ENCODE measurements at regions not wholly inside any gene's neighbourhood (a gene's known extent, or its start where the extent isn't known, plus 50 kb on each side); places are given as distances from the start of the nearest gene placed in this dataset.

DNA sequence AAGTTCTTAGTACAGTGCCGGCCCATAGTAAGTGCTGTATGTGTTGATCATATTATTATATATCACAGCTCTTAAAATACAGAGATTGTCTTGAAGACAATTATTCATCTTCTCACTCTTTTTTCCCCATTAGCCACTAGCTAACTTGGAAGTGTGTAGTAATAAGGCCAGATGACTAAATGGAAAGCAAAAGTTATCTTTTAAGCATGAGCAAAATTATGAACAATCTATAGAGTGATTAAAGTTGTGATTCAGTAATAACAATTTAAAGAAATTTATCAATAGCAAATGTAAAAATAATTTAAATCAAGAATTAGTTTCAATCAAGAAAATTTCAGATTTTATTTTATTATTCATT lies 630.9 kb upstream of the TBL1XR1 start:
- no peak overlapping the region for H2AFZ ChIP-seq (ENCODE audit: low read depth, low read length)
- no peaks in the 10 kb centered on the region for H3K79me2 ChIP-seq (replicated peaks; ENCODE audit: insufficient read depth, low read length)
- H3K36me3 ChIP-seq (ENCODE audit: insufficient read depth, low read length) = no peaks in the 10 kb centered on the region
- no peak overlapping the region for H3K9ac ChIP-seq (ENCODE audit: low read length)
- H3K4me2 ChIP-seq (ENCODE audit: low read length) = no peak overlapping the region
- H3K27me3 ChIP-seq (ENCODE audit: insufficient read depth, low read depth, low read length) = no peaks in the 10 kb centered on the region
- no peaks in the 10 kb centered on the region for H4K20me1 ChIP-seq (ENCODE audit: insufficient read depth)
- H3K4me3 ChIP-seq (ENCODE audit: low read length) = no peak overlapping the region
- H3F3A ChIP-seq (ENCODE audit: insufficient read depth, low read length, poor library complexity, severe bottlenecking) = no peaks in the 10 kb centered on the region
- no peaks in the 10 kb centered on the region for H3K9me2 ChIP-seq (ENCODE audit: insufficient read depth, low read length)
- TF ChIP-seq TAF1 (IDR thresholded peaks at IDR 0.05; ENCODE audit: low read depth) (no peak), EZH2 (IDR thresholded peaks at IDR 0.05; ENCODE audit: borderline replicate concordance, insufficient read depth, low read length, poor library complexity, severe bottlenecking) (no peak), MXI1 (conservative IDR thresholded peaks at IDR 0.05; ENCODE audit: poor library complexity, severe bottlenecking) (no peak), SMC3 (conservative IDR thresholded peaks at IDR 0.05; ENCODE audit: poor library complexity) (no peak), POLR2AphosphoS5 (IDR thresholded peaks at IDR 0.05) (no peak), EP300 (conservative IDR thresholded peaks at IDR 0.05; ENCODE audit: poor library complexity, severe bottlenecking) (no peak), RAD21 (conservative IDR thresholded peaks at IDR 0.05) (no peak)
- TF ChIP-seq, protein P1, sequence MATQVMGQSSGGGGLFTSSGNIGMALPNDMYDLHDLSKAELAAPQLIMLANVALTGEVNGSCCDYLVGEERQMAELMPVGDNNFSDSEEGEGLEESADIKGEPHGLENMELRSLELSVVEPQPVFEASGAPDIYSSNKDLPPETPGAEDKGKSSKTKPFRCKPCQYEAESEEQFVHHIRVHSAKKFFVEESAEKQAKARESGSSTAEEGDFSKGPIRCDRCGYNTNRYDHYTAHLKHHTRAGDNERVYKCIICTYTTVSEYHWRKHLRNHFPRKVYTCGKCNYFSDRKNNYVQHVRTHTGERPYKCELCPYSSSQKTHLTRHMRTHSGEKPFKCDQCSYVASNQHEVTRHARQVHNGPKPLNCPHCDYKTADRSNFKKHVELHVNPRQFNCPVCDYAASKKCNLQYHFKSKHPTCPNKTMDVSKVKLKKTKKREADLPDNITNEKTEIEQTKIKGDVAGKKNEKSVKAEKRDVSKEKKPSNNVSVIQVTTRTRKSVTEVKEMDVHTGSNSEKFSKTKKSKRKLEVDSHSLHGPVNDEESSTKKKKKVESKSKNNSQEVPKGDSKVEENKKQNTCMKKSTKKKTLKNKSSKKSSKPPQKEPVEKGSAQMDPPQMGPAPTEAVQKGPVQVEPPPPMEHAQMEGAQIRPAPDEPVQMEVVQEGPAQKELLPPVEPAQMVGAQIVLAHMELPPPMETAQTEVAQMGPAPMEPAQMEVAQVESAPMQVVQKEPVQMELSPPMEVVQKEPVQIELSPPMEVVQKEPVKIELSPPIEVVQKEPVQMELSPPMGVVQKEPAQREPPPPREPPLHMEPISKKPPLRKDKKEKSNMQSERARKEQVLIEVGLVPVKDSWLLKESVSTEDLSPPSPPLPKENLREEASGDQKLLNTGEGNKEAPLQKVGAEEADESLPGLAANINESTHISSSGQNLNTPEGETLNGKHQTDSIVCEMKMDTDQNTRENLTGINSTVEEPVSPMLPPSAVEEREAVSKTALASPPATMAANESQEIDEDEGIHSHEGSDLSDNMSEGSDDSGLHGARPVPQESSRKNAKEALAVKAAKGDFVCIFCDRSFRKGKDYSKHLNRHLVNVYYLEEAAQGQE (IDR thresholded peaks at IDR 0.05; ENCODE audit: borderline replicate concordance) = no peak
- TF ChIP-seq, protein P2, sequence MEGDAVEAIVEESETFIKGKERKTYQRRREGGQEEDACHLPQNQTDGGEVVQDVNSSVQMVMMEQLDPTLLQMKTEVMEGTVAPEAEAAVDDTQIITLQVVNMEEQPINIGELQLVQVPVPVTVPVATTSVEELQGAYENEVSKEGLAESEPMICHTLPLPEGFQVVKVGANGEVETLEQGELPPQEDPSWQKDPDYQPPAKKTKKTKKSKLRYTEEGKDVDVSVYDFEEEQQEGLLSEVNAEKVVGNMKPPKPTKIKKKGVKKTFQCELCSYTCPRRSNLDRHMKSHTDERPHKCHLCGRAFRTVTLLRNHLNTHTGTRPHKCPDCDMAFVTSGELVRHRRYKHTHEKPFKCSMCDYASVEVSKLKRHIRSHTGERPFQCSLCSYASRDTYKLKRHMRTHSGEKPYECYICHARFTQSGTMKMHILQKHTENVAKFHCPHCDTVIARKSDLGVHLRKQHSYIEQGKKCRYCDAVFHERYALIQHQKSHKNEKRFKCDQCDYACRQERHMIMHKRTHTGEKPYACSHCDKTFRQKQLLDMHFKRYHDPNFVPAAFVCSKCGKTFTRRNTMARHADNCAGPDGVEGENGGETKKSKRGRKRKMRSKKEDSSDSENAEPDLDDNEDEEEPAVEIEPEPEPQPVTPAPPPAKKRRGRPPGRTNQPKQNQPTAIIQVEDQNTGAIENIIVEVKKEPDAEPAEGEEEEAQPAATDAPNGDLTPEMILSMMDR (IDR thresholded peaks at IDR 0.05; ENCODE audit: poor library complexity, severe bottlenecking) = no peak
- H3K9me3 ChIP-seq (ENCODE audit: low read length) = no peaks in the 10 kb centered on the region
- H3K27ac ChIP-seq (ENCODE audit: low read length) = no peak overlapping the region

DNA sequence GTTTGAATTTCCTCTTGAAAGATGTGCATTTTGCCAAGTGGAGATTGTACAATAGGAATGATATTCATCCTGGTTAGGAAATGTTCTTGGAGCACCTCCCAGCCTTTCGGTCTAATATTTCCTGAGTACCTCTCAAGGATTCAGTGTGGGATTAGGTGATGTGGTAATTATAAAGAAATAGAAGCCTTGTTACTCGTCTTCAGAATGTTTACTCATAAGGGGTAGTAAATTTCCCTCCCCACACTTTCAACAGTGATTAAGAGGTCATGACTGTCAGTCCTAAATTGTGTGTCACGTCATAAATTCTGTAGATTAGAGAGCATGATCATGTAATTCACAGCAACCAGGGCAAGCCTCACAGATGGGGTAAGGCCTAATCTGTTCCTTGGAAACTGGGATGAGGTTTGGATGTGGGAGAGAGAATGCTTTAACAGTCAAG lies 633.1 kb upstream of the TBL1XR1 start:
- Histone ChIP-seq H3K9me2 (ENCODE audit: insufficient read depth, low read length) (no peaks in the 10 kb centered on the region), H2AFZ (ENCODE audit: low read depth, low read length) (no peak overlapping the region), H3K9me3 (ENCODE audit: low read length) (no peaks in the 10 kb centered on the region), H3F3A (ENCODE audit: insufficient read depth, low read length, poor library complexity, severe bottlenecking) (no peaks in the 10 kb centered on the region), H4K20me1 (ENCODE audit: insufficient read depth) (no peaks in the 10 kb centered on the region), H3K4me3 (ENCODE audit: low read length) (no peak overlapping the region), H3K27ac (ENCODE audit: low read length) (no peak overlapping the region), H3K27me3 (ENCODE audit: insufficient read depth, low read depth, low read length) (no peaks in the 10 kb centered on the region), H3K79me2 (replicated peaks; ENCODE audit: insufficient read depth, low read length) (no peaks in the 10 kb centered on the region), H3K4me2 (ENCODE audit: low read length) (no peak overlapping the region), H3K9ac (ENCODE audit: low read length) (no peak overlapping the region), H3K36me3 (ENCODE audit: insufficient read depth, low read length) (no peaks in the 10 kb centered on the region)
- TF ChIP-seq TAF1 (IDR thresholded peaks at IDR 0.05; ENCODE audit: low read depth) (no peak), POLR2AphosphoS5 (IDR thresholded peaks at IDR 0.05) (no peak), EZH2 (IDR thresholded peaks at IDR 0.05; ENCODE audit: borderline replicate concordance, insufficient read depth, low read length, poor library complexity, severe bottlenecking) (no peak), MXI1 (conservative IDR thresholded peaks at IDR 0.05; ENCODE audit: poor library complexity, severe bottlenecking) (no peak), RAD21 (conservative IDR thresholded peaks at IDR 0.05) (no peak), EP300 (conservative IDR thresholded peaks at IDR 0.05; ENCODE audit: poor library complexity, severe bottlenecking) (no peak), SMC3 (conservative IDR thresholded peaks at IDR 0.05; ENCODE audit: poor library complexity) (no peak)
- TF ChIP-seq, protein P1 (IDR thresholded peaks at IDR 0.05; ENCODE audit: borderline replicate concordance) = no peak
- TF ChIP-seq, protein P2 (IDR thresholded peaks at IDR 0.05; ENCODE audit: poor library complexity, severe bottlenecking) = no peak

Data from neural cell (in vitro differentiated cells).